HG03108 (cell line): ENCODE measurements at regions not wholly inside any gene's neighbourhood (a gene's known extent, or its start where the extent isn't known, plus 50 kb on each side); places are given as distances from the start of the nearest gene placed in this dataset.

Source experiments
- ATAC-seq: cut with Tn5 transposase; IDR thresholded peaks from one replicate; pipeline ENCODE4 v1.9.1; 2021; ENCODE audit warnings: moderate library complexity; ENCODE audit not compliant: unreplicated experiment

DNA sequence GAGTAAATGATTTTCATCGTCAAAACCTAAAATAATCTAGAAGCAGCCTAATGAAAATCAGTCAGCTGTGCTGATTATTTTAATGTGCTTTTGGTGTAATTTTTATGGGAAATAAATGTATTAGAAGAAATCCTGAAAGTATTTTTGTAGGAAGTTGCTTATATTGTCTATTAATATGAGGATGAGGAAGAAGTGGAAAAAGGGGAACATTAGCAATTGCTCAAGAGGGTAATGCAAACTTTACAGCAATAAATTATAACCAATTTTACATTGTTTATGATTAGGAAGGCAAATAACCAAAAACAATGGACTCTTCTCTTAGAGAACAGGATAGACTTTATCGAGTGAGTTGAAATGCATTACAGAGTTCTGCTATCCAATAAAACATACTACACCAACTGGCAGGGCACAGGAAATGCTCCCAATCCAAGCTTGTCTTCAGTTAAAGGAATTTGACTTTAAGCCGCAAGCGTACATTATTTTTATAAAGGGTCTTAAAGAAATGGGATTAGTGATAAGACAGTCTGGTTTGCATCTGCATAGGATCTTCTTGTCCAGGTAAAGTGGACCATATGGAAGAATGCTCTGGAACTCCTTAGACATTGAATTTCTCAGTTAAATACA is 374.8 kb downstream of the PDGFC start:
- no peak for ATAC-seq

DNA sequence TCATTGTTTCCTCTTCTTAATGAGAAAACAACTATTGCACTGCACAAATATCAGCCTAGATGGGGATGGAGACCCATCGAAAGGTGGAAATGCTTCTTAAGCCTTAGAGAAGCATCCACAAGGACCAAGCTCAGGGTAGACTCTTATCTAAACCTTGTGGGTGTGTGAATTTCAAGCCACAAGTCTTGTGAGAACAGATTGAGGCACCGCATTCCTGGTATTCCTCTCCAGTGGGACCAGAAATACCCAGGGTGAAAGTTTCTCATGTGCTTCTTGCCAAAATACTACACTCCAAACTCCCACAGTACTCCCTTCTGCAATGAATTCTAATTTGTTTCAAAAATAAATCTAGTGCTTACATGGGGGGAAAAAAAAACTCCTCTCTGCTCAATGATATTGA is 375.6 kb downstream of the PDGFC start:
- no peak for ATAC-seq

DNA sequence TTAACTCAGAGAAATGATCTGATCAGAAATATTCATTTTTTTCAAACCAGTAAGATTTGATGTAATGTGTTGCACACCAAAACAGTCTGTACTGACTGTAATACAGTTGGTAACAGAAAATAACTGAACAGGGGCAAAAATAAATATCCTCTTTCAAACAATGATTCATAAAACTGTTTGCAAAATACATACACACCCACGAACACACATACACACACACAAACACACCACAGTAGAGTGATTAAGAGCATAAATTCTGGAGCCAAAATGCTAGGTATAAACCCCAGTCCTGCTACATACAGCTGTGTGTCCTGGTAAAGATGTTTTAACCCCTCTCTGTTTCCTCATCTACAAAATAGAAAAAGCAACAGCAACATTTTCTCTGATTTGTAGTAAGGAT is 376.6 kb downstream of the PDGFC start:
- no peak for ATAC-seq

DNA sequence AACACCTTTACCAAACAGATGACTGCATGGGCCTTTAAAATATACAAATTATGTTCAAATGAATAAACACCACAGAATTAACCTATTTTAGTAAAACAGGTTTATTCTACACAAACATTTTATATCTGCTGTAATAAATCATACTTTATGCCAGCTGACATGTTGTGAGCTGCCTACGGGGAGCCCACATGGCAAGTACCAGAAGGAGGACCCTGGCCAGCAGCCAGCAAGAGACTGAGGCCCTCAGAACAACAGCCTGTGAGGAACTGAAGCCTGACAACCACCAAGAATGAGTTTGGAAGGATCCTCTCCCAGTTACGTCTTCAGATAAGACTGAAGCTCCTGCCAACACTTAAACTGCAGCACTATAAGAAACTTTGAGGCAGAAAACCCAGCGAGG is 377.0 kb downstream of the PDGFC start:
- no peak for ATAC-seq

DNA sequence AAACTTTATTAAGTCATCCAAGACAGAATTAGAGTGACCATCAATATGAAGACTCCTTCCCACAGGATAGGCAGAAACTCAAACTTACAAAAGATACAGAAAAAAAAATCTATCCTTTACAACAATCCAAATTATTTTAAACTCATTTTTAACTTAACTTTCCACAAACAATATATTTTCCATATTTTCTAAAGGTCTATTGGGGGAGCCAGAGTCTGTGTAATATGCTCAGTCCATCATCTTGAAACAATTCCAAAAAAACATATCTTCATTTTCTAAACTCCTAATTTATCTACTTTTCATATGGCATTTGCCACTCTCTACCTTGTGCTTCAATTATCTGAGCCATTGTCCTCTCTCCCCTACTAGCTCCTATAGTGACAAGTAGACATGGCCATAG is 378.1 kb downstream of the PDGFC start:
- no peak for ATAC-seq

DNA sequence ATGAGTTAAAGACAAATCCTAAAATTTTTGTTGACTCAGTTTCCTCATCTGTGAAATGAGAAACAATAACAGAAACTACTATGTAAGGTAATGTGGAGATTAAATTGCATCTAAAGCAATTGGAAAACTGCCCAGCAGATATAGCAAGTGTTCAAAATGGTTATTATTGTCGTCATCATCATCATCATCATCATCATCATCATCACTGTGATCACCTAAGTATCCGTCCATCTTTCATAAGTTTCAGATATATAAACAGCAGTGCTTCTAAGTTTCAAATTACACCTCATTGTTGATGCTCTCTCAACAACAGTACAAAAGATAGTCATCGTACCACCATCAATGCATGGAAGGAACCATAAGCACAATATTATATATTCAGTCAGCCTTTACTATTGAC is 379.9 kb downstream of the PDGFC start:
- no peak for ATAC-seq

DNA sequence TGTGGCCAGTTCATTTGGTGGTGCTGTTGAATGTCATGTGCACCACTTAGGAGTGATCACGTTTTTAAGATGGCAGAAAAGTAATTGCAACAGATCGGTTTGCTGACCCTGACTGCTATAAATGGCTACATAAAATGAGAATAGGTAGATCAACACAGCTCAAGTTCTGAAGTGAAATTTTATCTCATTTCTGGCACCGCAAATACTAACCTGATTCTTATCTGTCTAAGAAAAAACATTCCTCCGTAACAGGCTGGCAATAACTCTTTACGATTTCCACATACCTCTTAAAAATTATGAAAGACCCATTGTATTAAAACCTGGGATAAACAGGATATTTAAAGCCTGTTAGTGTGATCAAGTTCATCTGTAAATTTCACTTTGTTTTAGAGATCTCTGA is 387.5 kb downstream of the PDGFC start:
- no peak for ATAC-seq

DNA sequence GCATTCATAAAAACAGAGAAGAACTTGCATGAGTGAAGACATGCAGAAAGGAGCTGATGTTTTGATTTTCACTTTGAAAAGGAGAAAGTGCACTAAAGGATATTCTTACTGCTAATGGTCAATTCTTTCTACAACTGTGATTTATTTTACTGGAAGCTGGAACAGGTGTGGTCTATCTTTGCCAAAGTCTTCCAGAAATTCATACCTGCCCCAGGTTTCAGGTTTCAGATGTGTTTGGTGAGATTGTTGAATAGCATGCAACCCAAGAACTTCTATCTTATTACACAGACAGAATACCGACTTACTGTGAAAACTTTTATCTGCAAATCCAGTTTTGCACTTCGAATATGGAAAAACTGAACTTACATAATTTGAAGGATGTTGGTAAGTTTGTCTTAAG is 388.3 kb downstream of the PDGFC start:
- no peak for ATAC-seq

DNA sequence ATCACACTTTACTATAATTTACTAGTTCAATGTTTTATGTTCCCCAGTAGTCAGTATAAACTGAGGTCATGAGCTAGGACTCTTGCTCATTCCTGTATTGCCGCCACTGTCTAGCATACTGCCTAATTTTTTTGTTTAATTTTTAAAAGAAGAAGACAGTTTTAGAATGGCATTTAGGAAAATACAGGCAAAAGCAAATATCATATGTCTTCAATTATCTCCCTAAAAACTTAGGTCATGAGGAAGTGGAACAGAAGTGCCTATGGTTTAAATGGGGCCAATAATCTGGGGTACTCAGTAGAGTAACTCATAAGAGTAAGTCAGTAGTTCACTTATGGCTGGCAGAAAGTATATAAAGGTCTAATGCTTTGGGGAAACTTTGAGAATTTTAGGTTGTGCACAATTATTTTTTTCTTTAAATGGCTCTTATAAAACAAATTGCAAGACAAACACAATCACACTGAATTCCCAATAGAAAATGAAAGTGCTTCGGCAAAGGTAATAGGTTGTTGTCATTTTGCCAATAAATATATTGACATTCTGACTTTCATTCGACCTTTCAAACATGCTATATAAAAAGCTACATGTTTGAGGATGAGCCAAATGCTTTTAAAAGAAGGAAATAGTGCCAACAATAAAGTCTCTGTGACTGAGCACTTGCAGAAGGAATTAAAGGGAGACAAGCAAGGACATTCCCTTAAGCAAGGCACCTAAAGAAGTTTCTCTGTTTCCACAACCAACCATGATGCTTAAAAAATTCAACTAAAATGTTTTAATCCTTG is 390.1 kb downstream of the PDGFC start:
- no peak for ATAC-seq

DNA sequence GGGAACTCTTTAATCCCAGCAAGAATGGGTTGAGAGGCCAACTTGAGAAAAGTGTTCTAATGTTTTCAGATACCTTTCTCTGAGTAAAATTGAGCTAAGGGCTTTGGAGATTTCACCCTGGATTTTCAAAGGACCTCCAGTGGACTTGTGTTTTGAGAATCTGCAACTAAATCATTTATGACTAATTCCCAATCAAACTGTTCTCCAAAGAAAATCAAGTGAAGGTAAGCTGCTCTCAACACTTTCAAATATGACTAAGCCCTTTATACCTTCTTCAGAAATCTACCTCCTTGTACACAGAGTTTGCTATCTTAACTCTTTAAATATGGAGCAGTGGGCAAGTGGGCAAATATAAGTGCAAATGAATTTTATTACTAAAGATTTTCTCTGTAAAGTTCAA is 392.9 kb downstream of the PDGFC start:
- ATAC-seq = no peak

DNA sequence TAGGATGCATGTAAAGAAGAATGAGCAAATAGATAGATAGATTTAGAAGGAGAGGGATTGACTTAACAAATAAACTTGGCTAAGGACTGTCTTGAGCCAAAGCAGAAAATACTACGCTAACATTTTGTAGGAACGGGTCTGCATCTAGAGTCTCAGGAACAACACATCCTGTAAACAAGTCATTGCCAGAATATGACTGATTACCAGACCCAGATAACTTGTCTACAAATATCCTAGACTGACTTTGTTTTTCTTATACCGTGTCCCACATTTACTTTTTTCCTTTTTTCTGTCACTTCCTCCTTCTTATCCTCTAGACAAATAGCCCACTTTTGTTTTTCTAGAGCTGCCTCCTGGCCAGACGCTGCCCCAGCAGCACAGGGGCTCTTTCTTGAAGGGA is 393.6 kb downstream of the PDGFC start:
- ATAC-seq = no peak

DNA sequence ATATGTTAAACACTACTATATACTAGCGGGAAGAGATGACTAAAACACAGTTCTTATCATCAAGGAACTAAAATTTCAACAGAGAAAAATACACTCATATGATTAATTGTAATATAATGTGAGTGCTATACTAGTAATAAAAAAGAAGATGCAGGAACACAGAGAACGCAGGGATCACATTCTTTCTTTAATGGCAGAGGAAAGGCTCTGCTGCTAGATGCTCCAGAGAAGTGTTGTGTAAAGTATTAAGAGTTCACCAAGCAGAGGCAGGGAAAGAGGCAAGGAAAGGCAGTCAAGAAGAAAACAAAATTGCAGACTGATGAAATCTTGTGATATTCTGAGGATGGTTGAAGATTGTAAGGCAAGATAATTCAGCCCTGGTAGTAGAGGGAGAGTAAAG is 394.7 kb downstream of the PDGFC start:
- no peak for ATAC-seq

DNA sequence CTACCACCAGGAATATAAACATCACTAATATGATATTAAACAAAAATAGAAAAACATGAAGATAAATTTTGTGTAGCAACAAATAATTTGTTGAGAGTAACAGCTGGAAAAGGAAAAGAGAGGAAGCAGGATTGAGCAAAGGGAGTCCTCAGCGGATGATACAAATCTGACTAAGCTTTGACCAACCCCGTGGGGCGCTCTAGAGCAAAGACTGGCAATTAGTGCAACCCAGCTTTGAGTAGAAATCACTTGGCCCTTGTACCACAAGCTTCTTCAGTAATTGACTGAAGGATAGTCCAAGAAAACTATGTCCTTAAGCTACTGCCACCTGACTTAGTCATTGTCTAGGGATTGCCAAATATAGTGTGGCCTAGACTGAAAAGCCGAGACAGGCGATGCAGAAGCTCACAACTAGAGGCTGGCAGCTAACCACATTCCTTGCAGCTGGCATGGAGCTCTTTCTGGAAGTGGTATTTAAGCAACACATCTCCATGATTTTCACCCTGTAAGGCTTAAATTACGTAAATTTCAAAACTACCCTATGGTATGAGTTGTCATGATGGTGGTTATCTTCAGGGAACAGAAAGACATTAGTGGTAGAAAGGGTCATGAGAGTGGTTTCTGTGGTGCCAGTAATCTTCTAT is 396.0 kb downstream of the PDGFC start:
- no peak for ATAC-seq

DNA sequence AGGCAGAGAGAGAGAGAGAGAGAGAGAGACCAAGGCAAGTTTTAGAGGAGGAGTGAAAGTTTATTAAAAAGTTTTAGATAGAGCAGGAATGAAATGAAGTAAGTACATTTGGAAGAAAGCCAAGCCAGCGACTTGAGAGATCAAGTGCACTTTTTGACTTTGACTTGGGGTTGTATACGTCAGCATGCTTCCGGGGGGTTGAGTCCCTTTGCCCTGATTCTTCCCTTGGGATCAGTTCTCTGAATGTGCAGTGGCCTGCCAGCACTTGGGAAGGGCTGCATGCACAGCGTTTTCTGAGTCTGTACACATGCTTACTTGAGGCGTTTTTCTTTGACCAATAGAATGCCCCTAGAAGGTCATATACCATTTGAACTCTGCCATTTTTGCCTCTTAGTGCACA is 400.5 kb downstream of the PDGFC start:
- no peak for ATAC-seq

DNA sequence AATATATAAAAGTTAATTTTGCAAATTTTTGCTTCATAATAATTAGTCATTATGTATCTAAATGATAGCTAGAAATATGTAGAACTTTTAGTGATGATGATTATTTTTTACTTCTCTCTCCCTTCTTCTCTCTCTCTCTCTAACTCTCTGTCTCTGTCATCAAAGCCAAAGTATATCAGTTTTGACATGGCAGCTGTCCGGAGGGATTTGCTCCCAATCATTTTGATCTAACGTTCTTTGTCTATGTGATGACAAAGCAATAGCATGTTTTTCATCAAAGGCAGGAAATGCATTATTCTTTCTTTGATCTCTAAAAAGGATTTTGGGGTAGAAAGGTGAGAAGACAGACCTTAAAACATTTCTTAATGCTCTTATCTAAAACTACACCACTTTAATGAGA is 402.1 kb downstream of the PDGFC start:
- no peak for ATAC-seq

DNA sequence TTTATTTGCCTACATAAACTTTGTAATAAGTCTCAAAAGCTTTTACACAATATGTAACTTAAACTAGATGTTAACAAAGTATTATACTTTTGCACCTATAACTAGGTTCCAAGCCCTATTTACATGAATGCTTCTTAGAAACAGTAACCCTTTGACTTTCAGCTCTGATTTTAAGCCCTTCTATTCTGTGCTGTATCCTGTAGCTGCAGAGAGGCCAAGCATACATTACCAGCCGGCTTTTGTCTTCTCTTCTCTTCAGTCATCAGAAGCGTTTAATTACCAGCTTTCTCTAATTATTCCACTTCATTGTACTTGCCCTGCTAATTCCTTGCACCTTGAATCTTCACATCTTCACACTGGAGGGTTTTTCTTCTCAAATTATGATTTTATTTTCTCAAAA is 403.1 kb downstream of the PDGFC start:
- ATAC-seq = no peak

DNA sequence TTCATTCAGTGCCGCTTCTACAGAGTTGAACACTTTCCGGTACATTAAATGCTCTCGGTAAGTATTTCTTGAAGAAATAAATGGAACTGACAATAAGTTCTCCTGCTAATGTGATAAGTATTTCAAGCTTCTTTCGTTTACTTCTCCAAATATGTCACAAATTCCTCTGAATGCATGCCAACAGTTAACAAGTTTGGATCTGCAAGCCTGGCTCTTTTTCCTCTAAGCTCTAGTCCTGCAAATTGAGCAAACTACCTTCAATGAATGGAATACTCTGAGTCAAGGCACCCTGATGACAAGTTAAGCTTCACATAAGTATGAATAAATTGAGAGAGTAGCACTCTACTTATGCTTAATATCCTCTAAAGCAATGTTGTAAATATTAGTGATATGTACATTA is 403.6 kb downstream of the PDGFC start:
- ATAC-seq = no peak

DNA sequence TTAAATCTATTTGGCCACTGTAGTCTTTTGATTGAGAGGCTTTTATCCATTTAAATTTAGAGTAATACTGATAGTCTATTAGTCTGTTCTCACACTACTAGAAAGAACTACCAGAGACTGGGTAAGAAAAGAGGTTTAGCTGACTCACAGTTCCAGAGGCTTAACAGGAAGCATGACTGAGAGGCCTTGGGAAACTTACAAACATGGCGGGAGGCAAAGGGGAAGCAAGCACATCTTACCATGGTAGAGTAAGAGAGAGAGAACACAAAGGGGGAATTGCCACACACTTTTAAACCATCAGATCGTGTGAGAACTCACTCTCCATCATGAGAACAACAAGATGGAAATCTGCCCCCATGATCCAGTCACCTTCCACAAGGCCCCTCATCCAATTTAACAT is 410.9 kb downstream of the PDGFC start:
- no peak for ATAC-seq

DNA sequence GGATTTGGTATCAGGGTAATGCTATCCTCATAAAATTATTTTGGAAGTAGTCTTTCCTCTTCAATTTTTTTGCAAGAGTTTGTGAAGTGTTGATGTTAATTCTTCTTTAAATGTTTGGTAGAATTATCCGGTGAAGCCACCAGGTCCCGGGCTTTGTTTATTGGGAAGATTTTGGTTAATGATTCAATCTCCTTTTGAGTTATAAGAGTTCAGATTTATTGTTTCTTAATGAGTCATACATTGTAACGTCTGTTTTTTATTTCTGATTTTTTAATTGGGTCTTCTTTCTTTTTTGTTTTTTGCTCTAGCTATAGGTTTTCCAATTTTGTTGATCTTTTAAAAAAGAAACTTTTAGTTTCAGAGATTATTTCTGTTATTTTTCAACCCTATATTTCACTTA is 412.3 kb downstream of the PDGFC start:
- ATAC-seq = no peak

DNA sequence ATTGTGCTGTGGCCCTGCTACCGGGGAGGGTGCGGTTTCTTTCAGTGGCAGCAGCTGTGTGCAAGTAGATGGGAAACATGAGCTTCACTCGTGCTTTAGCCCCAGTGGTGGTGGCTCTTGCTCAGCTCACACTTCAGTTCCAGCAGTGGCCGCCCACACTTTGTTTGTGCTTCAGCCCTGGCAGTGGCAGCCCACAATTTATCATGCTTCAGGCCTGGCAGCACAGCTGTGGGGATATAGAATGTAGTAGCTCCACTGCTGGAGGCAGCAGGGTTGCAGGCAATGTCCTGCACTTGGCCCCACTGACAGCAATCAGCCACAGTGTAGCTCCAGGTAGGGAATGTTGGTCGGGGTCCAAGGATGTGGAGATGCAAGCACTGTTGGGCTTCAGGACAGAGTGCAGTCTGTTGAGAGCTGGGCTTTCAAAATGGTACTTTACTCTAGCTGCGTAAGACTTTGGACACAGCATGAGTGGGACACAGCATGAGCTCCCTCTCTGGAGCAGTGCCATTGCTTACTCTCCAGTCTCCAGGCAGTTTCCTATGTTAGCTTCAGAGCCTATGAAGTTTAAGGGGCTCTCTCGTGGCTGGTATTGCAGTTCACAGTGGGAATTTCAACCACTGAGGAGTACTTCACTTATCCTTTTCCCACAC is 413.1 kb downstream of the PDGFC start:
- ATAC-seq = no peak

DNA sequence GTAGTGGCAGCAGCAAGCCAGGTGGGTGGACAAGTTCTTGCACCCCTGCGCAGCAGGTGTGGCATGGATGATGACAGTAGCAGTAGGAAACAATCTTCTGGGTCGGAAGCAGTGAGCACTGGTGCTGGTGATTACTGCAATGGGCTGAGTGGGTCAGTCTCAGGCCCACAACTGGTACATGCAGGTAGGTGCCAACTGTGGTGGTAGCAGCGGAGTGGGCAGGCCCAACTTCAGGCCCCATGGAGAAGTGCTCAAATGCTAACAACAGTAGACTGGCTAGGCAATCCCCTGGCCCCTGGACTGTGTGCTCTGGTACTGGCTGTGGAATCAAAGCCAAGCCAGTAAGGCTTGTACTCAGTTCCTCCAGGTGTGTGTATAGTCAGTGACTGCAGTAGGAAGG is 413.7 kb downstream of the PDGFC start:
- no peak for ATAC-seq

DNA sequence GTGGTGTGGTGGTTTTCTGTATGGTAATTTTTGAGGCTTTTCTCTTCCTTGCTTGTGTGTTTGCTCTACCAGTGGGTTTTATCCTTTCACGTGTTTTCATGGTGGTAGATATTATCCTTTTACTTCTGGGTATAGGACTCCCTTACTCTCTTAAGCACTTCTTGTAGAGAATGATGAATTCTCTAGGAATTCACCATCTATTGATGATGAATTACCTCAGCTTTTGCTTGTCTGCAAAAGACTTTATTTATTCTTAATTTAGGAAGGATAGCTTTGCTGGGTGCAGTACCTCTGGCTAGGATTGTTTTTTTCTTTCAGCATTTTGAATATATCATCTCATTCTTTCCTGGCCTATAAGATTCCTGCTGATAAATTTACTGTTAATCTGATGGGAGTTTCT is 415.3 kb downstream of the PDGFC start:
- ATAC-seq = no peak
